Upper lobe of left lung (tissue), 4 donors: ENCODE measurements at regions not wholly inside any gene's neighbourhood (a gene's known extent, or its start where the extent isn't known, plus 50 kb on each side); places are given as distances from the start of the nearest gene placed in this dataset.
"Not testable (repeated sequence)": the region's sequence is repeated elsewhere in the genome, so short reads cannot be mapped to it uniquely, and the experiment has no call there.

Experiments
- EP300 ChIP-seq, 4 donors: sonication (generic); formaldehyde crosslinking; IDR thresholded peaks; one replicate each; pipeline ENCODE4 v1.5.1; 2017; ENCODE audit warnings: antibody characterized with exemption in 4 of 4, control low read depth in 2 of 4
- POLR2A ChIP-seq, 4 donors: fragments of 450-650 bp; IDR thresholded peaks; one replicate each; pipeline ENCODE4 v1.5.1; 2016 to 2017; ENCODE audit warnings: antibody characterized with exemption in 4 of 4, mild to moderate bottlenecking in 2 of 4
- TF ChIP-seq, protein P1 (sequence below), 6 experiments: fragments of 450-650 bp in 4 of 6; fragments of 200-600 bp in 2 of 6; sonication (generic) in 2 of 6; IDR thresholded peaks; one replicate each; pipeline ENCODE4 v1.5.1; 2016 to 2019; ENCODE audit warnings: antibody characterized with exemption in 6 of 6

GRCh38 chr6:132184966-132185365 lies 216.3 kb downstream of the MOXD1 start:
- TF ChIP-seq, protein P1, sequence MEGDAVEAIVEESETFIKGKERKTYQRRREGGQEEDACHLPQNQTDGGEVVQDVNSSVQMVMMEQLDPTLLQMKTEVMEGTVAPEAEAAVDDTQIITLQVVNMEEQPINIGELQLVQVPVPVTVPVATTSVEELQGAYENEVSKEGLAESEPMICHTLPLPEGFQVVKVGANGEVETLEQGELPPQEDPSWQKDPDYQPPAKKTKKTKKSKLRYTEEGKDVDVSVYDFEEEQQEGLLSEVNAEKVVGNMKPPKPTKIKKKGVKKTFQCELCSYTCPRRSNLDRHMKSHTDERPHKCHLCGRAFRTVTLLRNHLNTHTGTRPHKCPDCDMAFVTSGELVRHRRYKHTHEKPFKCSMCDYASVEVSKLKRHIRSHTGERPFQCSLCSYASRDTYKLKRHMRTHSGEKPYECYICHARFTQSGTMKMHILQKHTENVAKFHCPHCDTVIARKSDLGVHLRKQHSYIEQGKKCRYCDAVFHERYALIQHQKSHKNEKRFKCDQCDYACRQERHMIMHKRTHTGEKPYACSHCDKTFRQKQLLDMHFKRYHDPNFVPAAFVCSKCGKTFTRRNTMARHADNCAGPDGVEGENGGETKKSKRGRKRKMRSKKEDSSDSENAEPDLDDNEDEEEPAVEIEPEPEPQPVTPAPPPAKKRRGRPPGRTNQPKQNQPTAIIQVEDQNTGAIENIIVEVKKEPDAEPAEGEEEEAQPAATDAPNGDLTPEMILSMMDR (IDR thresholded peaks at IDR 0.05): not testable (repeated sequence)
- TF ChIP-seq POLR2A, EP300 (IDR thresholded peaks at IDR 0.05): not testable (repeated sequence)
